GM12875 (cell line): ENCODE measurements at regions not wholly inside any gene's neighbourhood (a gene's known extent, or its start where the extent isn't known, plus 50 kb on each side); places are given as distances from the start of the nearest gene placed in this dataset.

Experiments
- H3K4me3 ChIP-seq: one replicate; pipeline ENCODE4 v1.5.1; 2011; ENCODE audit warnings: low read depth, low read length, control low read depth
- TF ChIP-seq, protein P1 (sequence below): IDR thresholded peaks from 2 replicates; pipeline ENCODE4 v1.5.1; 2011; ENCODE audit warnings: low read depth, mild to moderate bottlenecking, control low read depth, inconsistent platforms, low read length, moderate library complexity, borderline replicate concordance; ENCODE audit not compliant: insufficient read depth

DNA sequence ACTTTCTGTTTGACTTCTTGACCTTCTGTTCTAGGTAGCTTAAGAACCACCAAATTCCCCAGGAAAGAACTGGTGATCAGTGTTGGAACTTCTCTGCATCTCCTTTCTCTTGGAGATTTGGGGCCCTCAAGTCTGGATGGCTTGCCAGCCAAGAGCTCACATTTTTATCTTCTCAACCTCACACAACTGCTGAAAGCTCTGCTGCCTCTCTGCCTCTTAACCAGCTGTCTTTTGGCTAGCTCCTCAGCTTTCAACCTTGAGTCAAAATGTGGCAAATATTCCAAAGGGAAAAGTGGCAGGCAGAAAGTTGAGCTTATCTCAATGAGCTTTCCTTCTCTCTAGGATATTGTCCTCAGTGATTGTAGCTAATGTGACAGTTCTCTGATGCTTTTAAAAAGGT lies 89.2 kb upstream of the CCDC190 start:
- H3K4me3 ChIP-seq, result no peak overlapping the region
- TF ChIP-seq, protein P1, sequence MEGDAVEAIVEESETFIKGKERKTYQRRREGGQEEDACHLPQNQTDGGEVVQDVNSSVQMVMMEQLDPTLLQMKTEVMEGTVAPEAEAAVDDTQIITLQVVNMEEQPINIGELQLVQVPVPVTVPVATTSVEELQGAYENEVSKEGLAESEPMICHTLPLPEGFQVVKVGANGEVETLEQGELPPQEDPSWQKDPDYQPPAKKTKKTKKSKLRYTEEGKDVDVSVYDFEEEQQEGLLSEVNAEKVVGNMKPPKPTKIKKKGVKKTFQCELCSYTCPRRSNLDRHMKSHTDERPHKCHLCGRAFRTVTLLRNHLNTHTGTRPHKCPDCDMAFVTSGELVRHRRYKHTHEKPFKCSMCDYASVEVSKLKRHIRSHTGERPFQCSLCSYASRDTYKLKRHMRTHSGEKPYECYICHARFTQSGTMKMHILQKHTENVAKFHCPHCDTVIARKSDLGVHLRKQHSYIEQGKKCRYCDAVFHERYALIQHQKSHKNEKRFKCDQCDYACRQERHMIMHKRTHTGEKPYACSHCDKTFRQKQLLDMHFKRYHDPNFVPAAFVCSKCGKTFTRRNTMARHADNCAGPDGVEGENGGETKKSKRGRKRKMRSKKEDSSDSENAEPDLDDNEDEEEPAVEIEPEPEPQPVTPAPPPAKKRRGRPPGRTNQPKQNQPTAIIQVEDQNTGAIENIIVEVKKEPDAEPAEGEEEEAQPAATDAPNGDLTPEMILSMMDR, result no peak

DNA sequence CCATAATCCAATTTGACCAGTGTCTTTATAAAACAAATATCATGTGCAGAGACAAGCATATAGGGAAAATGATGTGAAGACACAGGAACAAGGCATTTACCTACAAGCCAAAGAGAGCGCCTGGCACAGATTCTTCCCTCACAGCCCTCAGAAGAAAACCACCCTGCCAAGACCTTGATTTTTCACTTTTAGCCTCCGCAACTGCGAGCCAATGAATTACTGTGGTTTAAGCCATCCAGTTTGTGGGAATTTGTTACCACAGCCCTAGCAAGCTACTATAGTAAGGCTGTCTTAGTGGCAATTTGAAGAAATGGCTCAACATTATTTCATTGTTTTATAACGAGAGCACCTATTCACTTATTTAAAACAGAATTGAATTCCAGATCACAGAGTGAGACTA lies 85.7 kb upstream of the CCDC190 start:
- H3K4me3 ChIP-seq, result no peak overlapping the region
- TF ChIP-seq, protein P1, result no peak

DNA sequence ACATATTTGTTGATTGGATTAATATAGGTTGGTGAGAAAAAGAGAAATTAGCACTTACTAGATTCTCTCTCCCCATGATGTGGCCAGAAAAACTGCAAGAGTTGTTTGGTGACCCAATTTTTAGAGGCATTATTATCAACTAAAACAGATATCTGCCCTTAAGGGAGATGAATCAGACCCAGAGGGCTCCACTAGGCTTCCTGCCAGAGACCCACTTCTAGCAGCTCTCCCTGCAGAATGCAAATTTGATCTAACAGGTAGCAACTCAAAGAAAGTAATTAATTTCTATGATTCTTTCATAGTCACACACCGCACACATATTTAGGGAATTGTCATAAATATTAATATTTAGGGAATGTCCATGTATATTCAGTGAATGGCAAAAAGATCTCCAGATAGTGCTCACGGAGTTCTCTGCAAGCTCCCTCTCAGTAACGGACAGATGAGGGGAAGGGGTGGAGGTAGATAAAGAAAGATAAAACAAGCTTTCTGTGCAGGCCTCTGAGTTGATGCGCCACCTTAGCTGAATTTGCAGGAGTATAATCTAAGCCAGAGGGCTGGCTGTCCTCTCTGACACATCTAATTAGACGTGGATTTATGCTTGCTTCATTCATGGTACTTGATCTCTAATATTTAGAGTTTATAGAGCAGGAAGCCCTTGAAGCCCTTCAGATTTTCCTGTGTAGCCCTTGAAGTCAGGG lies 84.1 kb upstream of the CCDC190 start:
- TF ChIP-seq, protein P1, result no peak
- H3K4me3 ChIP-seq, result no peak overlapping the region

DNA sequence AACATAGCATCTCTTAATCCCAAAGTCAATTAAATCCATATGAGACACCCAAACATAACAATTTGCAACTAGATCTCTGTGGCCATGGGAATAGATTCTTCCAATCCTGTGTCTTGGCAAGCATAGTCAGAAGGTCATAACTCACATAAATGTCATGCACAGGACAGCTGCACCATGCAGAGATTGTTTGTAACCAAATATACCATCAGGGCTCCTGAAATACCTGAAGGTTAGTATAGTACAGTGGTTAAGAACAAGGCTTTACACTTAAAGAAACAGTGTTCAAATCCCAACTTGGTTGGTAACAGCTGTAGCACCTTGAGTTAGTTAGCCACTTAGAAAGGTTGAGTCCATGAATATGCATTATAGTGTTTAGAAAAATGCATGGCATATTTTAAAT lies 82.6 kb upstream of the CCDC190 start:
- H3K4me3 ChIP-seq, result no peak overlapping the region
- TF ChIP-seq, protein P1, result no peak

DNA sequence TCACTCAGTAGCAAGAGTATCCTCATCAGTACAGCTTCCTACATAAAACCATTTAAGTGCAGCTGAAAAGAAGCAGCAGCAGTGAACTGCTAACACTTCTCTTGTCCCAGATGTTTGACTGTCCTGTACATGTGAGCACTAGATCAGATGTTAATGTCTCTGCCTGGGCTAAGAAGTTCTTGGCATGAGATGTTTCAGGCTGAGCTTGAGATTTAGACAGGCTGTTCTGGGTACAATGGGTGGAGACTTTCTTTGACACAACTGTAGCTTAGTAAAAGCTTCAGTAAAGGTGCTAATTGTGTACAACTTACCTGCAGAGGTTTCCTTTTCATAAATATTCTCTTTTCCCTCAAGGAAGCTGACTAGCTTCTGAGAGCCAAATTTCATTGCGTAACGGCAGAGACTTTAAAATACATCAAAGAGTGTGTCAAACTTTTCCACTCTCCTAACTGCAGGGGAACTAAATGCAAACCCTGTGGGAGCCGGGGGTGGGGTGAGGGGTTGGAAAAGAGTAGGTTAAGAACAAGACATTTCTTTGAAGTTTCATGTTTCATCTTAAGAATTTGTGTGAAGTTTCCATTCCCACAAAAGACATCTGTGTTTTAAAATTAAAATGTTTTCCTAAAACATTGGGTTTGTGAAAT lies 82.1 kb upstream of the CCDC190 start:
- H3K4me3 ChIP-seq, result no peak overlapping the region
- TF ChIP-seq, protein P1, result no peak

DNA sequence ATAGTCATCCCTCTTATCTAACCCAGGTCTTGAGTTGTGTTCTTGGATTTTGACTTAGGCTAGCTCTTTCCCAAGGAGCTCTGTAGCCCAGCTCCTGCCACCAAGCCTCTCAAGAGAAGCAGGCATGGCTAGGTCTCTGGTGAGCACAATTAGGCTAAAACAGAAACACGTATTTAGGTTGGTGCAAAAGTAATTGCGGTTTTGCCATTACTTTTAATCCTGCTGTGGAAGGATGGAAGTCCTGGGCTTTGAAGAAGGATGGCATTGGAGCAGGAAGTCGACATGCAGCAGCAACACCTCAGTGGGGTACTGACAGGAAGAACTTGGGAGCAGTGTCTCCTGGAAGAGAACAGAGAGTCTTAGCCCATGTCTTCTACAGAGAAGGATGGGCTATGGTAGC lies 80.0 kb upstream of the CCDC190 start:
- TF ChIP-seq, protein P1, result no peak
- no peak overlapping the region for H3K4me3 ChIP-seq

DNA sequence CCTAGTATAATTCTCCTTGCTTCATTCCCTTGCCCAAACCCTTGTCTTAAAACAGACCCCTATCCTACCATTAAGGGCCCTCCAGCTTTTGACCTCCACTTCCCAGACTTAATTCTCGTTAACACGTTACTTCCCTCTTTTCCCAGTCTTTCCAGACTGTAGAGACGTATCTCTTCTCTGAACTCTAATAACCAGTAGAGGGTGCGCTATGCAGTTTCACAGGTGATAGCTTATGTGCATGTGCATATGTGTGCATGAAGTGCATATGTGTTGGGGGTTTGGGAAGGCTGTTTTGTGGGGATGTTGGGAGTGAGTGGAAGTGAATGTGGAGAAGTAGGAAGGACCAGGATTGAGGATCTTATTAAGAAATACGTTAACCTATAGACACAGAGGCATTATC lies 78.1 kb upstream of the CCDC190 start:
- TF ChIP-seq, protein P1, result no peak
- H3K4me3 ChIP-seq, result no peak overlapping the region
